ENCODE measurements at regions not wholly inside any gene's neighbourhood (a gene's known extent, or its start where the extent isn't known, plus 50 kb on each side); places are given as distances from the start of the nearest gene placed in this dataset.

DNA sequence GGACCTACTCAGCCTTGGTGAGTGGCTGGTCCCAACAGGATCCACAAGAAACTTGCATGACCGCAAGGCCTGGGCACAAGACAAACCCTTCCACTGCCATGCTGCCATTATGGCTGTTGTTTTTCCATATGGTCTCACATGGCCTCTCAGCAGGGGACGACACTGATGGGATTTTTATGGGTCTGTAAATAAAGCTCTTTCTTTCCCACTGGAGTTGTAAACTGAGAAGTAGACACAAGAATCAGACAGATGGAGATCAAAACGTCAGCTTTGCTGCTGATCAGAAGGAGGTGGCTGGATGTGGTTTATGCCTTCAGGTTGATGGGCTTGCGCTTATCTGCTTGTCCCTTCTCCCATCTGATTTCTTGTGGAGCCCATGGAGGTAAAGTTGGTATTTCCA is 138.1 kb upstream of the KCNJ6 start:
- DNase-seq (ENCODE audit: low spot score), result no peak
- in situ Hi-C loops (cut with MboI; ENCODE audit: low sequenced_read_pairs, unreplicated experiment), result no loop called here
- TF ChIP-seq, protein P1, sequence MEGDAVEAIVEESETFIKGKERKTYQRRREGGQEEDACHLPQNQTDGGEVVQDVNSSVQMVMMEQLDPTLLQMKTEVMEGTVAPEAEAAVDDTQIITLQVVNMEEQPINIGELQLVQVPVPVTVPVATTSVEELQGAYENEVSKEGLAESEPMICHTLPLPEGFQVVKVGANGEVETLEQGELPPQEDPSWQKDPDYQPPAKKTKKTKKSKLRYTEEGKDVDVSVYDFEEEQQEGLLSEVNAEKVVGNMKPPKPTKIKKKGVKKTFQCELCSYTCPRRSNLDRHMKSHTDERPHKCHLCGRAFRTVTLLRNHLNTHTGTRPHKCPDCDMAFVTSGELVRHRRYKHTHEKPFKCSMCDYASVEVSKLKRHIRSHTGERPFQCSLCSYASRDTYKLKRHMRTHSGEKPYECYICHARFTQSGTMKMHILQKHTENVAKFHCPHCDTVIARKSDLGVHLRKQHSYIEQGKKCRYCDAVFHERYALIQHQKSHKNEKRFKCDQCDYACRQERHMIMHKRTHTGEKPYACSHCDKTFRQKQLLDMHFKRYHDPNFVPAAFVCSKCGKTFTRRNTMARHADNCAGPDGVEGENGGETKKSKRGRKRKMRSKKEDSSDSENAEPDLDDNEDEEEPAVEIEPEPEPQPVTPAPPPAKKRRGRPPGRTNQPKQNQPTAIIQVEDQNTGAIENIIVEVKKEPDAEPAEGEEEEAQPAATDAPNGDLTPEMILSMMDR (IDR thresholded peaks at IDR 0.05; ENCODE audit: borderline replicate concordance, control extremely low read depth, extremely low read depth, insufficient read depth, missing control alignments), result no peak

- TF ChIP-seq, protein P1 (IDR thresholded peaks at IDR 0.05; ENCODE audit: borderline replicate concordance, control extremely low read depth, extremely low read depth, insufficient read depth, missing control alignments), result no peak
- DNase-seq (ENCODE audit: low spot score), result no peak
- in situ Hi-C loops (cut with MboI; ENCODE audit: low sequenced_read_pairs, unreplicated experiment), result no loop called here
Measured at GRCh38 chr21:38056481-38056880, 140.2 kb upstream of the KCNJ6 start.

DNA sequence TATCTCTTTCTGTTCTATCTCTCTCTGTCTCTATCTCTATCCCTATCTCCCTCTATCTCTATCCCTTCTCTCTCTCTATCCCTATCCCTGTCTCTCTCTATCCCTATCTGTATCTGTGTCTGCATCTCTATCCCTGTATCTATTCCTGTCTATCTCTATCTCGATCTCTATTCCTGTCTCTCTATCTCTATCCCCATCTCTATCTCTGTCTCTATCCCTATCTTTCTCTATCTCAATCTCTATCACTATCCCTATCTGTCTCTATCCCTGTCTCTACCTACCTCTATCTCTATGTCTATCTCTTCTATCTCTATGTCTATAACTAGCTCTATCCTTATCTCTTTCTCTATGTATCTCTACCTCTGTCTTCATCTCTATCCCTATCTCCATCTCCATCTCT is 141.4 kb upstream of the KCNJ6 start:
- in situ Hi-C loops (cut with MboI; ENCODE audit: low sequenced_read_pairs, unreplicated experiment), result no loop called here

GRCh38 chr21:38060533-38060932 is 144.3 kb upstream of the KCNJ6 start:
- TF ChIP-seq, protein P1 (IDR thresholded peaks at IDR 0.05; ENCODE audit: borderline replicate concordance, control extremely low read depth, extremely low read depth, insufficient read depth, missing control alignments), result no peak
- in situ Hi-C loops (cut with MboI; ENCODE audit: low sequenced_read_pairs, unreplicated experiment), result no loop called here
- no peak for DNase-seq (ENCODE audit: low spot score)

More for the DNA sequence above, 141.4 kb upstream of the KCNJ6 start:
- TF ChIP-seq, protein P1 (IDR thresholded peaks at IDR 0.05; ENCODE audit: borderline replicate concordance, control extremely low read depth, extremely low read depth, insufficient read depth, missing control alignments), result no peak
- no peak for DNase-seq (ENCODE audit: low spot score)

- TF ChIP-seq, protein P1 (IDR thresholded peaks at IDR 0.05; ENCODE audit: borderline replicate concordance, control extremely low read depth, extremely low read depth, insufficient read depth, missing control alignments), result no peak
- no peak for DNase-seq (ENCODE audit: low spot score)
- in situ Hi-C loops (cut with MboI; ENCODE audit: low sequenced_read_pairs, unreplicated experiment), result no loop called here
Measured at GRCh38 chr21:38067086-38067739, 151.0 kb upstream of the KCNJ6 start.

GRCh38 chr21:38072489-38072888 is 156.2 kb upstream of the KCNJ6 start:
- TF ChIP-seq, protein P1 (IDR thresholded peaks at IDR 0.05; ENCODE audit: borderline replicate concordance, control extremely low read depth, extremely low read depth, insufficient read depth, missing control alignments), result no peak
- in situ Hi-C loops (cut with MboI; ENCODE audit: low sequenced_read_pairs, unreplicated experiment), result no loop called here
- no peak for DNase-seq (ENCODE audit: low spot score)

All from GM13976 (cell line).